ENCODE measurements at regions not wholly inside any gene's neighbourhood (a gene's known extent, or its start where the extent isn't known, plus 50 kb on each side); places are given as distances from the start of the nearest gene placed in this dataset.

DNA sequence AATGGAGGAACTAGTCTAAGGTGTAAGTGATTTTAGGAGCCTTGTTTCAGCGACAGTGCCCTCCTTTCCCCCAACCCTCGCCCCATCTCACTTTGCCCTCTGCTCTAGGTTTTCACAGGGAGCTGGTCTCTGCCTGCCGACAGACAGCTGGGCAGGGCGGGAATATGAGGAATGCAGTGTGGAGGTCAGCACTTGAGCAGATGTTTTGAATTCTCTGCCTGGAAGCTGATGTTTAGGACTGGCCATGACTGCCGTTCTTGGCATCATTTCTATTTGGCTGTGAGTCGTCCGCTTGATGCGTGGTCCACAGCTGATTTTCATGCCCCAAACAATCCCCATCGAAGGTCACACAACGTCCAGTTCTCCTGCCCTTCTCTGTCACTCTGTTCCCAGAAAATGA, 55.1 kb upstream of the SIX3 start:
- no peak for TF ChIP-seq POLR2A (IDR thresholded peaks at IDR 0.05)
- TF ChIP-seq, protein P1, sequence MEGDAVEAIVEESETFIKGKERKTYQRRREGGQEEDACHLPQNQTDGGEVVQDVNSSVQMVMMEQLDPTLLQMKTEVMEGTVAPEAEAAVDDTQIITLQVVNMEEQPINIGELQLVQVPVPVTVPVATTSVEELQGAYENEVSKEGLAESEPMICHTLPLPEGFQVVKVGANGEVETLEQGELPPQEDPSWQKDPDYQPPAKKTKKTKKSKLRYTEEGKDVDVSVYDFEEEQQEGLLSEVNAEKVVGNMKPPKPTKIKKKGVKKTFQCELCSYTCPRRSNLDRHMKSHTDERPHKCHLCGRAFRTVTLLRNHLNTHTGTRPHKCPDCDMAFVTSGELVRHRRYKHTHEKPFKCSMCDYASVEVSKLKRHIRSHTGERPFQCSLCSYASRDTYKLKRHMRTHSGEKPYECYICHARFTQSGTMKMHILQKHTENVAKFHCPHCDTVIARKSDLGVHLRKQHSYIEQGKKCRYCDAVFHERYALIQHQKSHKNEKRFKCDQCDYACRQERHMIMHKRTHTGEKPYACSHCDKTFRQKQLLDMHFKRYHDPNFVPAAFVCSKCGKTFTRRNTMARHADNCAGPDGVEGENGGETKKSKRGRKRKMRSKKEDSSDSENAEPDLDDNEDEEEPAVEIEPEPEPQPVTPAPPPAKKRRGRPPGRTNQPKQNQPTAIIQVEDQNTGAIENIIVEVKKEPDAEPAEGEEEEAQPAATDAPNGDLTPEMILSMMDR (IDR thresholded peaks at IDR 0.05) = no peak
- intact Hi-C loops (cut with DNase I; ENCODE audit: low total_unique reads) = no loop called here
- DNase-seq (ENCODE audit: low spot score in 2 of 2) = no peak
- no peak overlapping the region for H3K4me3 ChIP-seq (ENCODE audit: low read depth, poor library complexity, severe bottlenecking)
- WGBS, 2 donors = 46 to 50% methylated on average over 10 of the region's 10 CpGs

DNA sequence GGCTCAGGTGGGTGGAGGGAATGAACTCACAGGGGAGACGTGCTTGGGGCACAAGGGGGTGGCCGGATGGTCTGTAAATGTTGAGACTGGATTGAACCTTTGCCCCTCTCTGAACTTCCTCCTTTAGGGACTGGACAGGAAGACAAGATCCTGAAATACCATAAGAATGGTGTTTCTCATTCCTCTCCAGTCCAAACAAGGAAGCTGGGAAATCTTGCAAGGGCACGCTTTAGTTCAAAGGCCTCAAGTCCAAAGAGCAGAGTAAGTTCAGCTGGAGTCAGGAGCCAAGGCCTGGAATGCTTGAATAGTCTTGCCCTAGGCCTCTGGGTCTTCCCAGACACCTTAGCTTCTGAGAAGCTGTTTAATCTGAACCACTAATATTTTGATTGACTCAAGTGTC, 52.4 kb upstream of the SIX3 start:
- WGBS, 2 donors = 83 to 87% methylated on average over 3 of the region's 3 CpGs
- H3K4me3 ChIP-seq (ENCODE audit: low read depth, poor library complexity, severe bottlenecking) = no peak overlapping the region
- no peak for DNase-seq (ENCODE audit: low spot score in 2 of 2)
- intact Hi-C loops (cut with DNase I; ENCODE audit: low total_unique reads) = no loop called here
- TF ChIP-seq, protein P1 (IDR thresholded peaks at IDR 0.05) = no peak
- no peak for TF ChIP-seq POLR2A (IDR thresholded peaks at IDR 0.05)

All from lower leg skin (tissue), 4 donors.